Esophagus squamous epithelium (tissue), 4 donors: ENCODE measurements at regions not wholly inside any gene's neighbourhood (a gene's known extent, or its start where the extent isn't known, plus 50 kb on each side); places are given as distances from the start of the nearest gene placed in this dataset.

ENCODE experiments used
- CTCF ChIP-seq, 6 experiments: fragments of 450-650 bp in 4 of 6; fragments of 200-600 bp in 2 of 6; sonication (generic) in 2 of 6; IDR thresholded peaks; one replicate each; pipeline ENCODE4 v1.5.1; 2016 to 2019; ENCODE audit warnings: antibody characterized with exemption in 6 of 6, mild to moderate bottlenecking in 4 of 6, moderate library complexity in 4 of 6
- POLR2A ChIP-seq, 4 donors: fragments of 450-650 bp; IDR thresholded peaks; one replicate each; pipeline ENCODE4 v1.6.1; 2017; ENCODE audit warnings: antibody characterized with exemption in 4 of 4, mild to moderate bottlenecking in 4 of 4, moderate library complexity in 3 of 4

DNA sequence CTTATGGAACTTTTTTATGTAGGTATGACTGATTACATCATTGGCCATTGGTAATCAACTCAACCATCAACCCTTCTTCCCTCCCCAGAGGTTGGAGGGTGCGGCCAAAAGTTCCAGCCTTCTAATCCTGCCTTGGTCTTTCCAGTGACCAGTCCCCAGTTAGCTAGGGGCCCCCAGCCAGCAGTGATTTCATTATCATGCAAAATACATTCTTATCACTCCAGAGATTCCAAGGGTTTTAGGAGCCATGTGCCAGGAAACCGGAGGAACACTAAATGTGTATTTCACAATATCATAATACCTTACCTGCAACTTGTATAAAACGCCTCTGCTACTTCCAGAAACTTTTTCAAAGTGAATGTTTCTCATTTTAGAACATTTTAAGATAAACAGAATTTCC lies 181.5 kb upstream of the PELI2 start:
- TF ChIP-seq CTCF (IDR thresholded peaks at IDR 0.05) = no peak
- TF ChIP-seq POLR2A (IDR thresholded peaks at IDR 0.05) = no peak
